ENCODE measurements at regions not wholly inside any gene's neighbourhood (a gene's known extent, or its start where the extent isn't known, plus 50 kb on each side); places are given as distances from the start of the nearest gene placed in this dataset.
A peak's percentile ranks its signal among the peaks of the same experiment; 100 is the strongest.
"Not testable (repeated sequence)": the region's sequence is repeated elsewhere in the genome, so short reads cannot be mapped to it uniquely, and the experiment has no call there.

GRCh38 chr6:144785056-144785455, 499.9 kb downstream of the UTRN start:
- H3K4me3 Mint-ChIP-seq = no peak overlapping the region
- no peak overlapping the region for H3K27ac Mint-ChIP-seq
- peaks cover 38% of the 10 kb centered on the region for H3K36me3 Mint-ChIP-seq
- H3K4me1 Mint-ChIP-seq = peaks cover 11% of the 10 kb centered on the region
- ATAC-seq = no peak
- no peaks in the 10 kb centered on the region for H3K9me3 Mint-ChIP-seq
- no peaks in the 10 kb centered on the region for H3K27me3 Mint-ChIP-seq

GRCh38 chr6:144786825-144787224, 501.7 kb downstream of the UTRN start:
- Mint-ChIP-seq H3K9me3 (no peaks in the 10 kb centered on the region), H3K4me1 (no peaks in the 10 kb centered on the region), H3K36me3 (peaks cover 40% of the 10 kb centered on the region), H3K4me3 (no peak overlapping the region), H3K27me3 (no peaks in the 10 kb centered on the region), H3K27ac (peak overlapping the region; percentile 36)
- ATAC-seq = no peak

- H3K36me3 Mint-ChIP-seq = peaks cover 80% of the 10 kb centered on the region
- no peaks in the 10 kb centered on the region for H3K27me3 Mint-ChIP-seq
- no peak for ATAC-seq
- H3K4me1 Mint-ChIP-seq = no peaks in the 10 kb centered on the region
- peaks cover 15% of the 10 kb centered on the region for H3K9me3 Mint-ChIP-seq
- no peak overlapping the region for H3K4me3 Mint-ChIP-seq
- no peak overlapping the region for H3K27ac Mint-ChIP-seq
These were observed 508.6 kb downstream of the UTRN start for GRCh38 chr6:144793744-144794143.

- not testable (repeated sequence) for H3K27ac Mint-ChIP-seq, ATAC-seq
- H3K36me3 Mint-ChIP-seq = peaks cover 91% of the 10 kb centered on the region
These were observed 509.9 kb downstream of the UTRN start for GRCh38 chr6:144795022-144795421.

GRCh38 chr6:144796070-144796469, 510.9 kb downstream of the UTRN start:
- ATAC-seq = no peak
- Mint-ChIP-seq H3K4me1 (no peaks in the 10 kb centered on the region), H3K27ac (no peak overlapping the region), H3K4me3 (no peak overlapping the region), H3K36me3 (peaks cover 82% of the 10 kb centered on the region), H3K9me3 (peaks cover 15% of the 10 kb centered on the region), H3K27me3 (no peaks in the 10 kb centered on the region)

More at GRCh38 chr6:144795022-144795421, 509.9 kb downstream of the UTRN start:
- H3K4me3 Mint-ChIP-seq, H3K27me3 Mint-ChIP-seq, H3K4me1 Mint-ChIP-seq: not testable (repeated sequence)
- H3K9me3 Mint-ChIP-seq = peaks cover 15% of the 10 kb centered on the region

GRCh38 chr6:144797881-144798589, 512.9 kb downstream of the UTRN start:
- Mint-ChIP-seq H3K4me1 (no peaks in the 10 kb centered on the region), H3K36me3 (peaks cover 70% of the 10 kb centered on the region), H3K27ac (no peak overlapping the region), H3K27me3 (no peaks in the 10 kb centered on the region), H3K9me3 (peaks cover 15% of the 10 kb centered on the region), H3K4me3 (no peak overlapping the region)
- ATAC-seq = no peak

GRCh38 chr6:144804246-144804790, 519.2 kb downstream of the UTRN start:
- H3K4me3 Mint-ChIP-seq = no peak overlapping the region
- H3K36me3 Mint-ChIP-seq = peaks cover 41% of the 10 kb centered on the region
- no peaks in the 10 kb centered on the region for H3K27me3 Mint-ChIP-seq
- H3K9me3 Mint-ChIP-seq = no peaks in the 10 kb centered on the region
- H3K4me1 Mint-ChIP-seq = no peaks in the 10 kb centered on the region
- no peak overlapping the region for H3K27ac Mint-ChIP-seq
- ATAC-seq = no peak

- no peaks in the 10 kb centered on the region for H3K27me3 Mint-ChIP-seq
- H3K9me3 Mint-ChIP-seq = no peaks in the 10 kb centered on the region
- peaks cover 41% of the 10 kb centered on the region for H3K36me3 Mint-ChIP-seq
- no peaks in the 10 kb centered on the region for H3K4me1 Mint-ChIP-seq
- no peak for ATAC-seq
- no peak overlapping the region for H3K4me3 Mint-ChIP-seq
- H3K27ac Mint-ChIP-seq = no peak overlapping the region
These were observed 519.9 kb downstream of the UTRN start for GRCh38 chr6:144805049-144805448.

GRCh38 chr6:144806222-144806621, 521.1 kb downstream of the UTRN start:
- Mint-ChIP-seq H3K27ac (no peak overlapping the region), H3K36me3 (peaks cover 47% of the 10 kb centered on the region), H3K4me1 (no peaks in the 10 kb centered on the region), H3K9me3 (no peaks in the 10 kb centered on the region), H3K4me3 (no peak overlapping the region), H3K27me3 (no peaks in the 10 kb centered on the region)
- ATAC-seq = no peak

- ATAC-seq = no peak
- Mint-ChIP-seq H3K4me3 (no peak overlapping the region), H3K9me3 (no peaks in the 10 kb centered on the region), H3K27me3 (no peaks in the 10 kb centered on the region), H3K4me1 (no peaks in the 10 kb centered on the region), H3K36me3 (peaks cover 56% of the 10 kb centered on the region), H3K27ac (no peak overlapping the region)
These were observed 524.0 kb downstream of the UTRN start for GRCh38 chr6:144809120-144809519.

- peaks cover 54% of the 10 kb centered on the region for H3K36me3 Mint-ChIP-seq
- no peaks in the 10 kb centered on the region for H3K27me3 Mint-ChIP-seq
- H3K4me1 Mint-ChIP-seq = no peaks in the 10 kb centered on the region
- ATAC-seq = no peak
- no peak overlapping the region for H3K4me3 Mint-ChIP-seq
- no peaks in the 10 kb centered on the region for H3K9me3 Mint-ChIP-seq
- H3K27ac Mint-ChIP-seq = no peak overlapping the region
These were observed 524.8 kb downstream of the UTRN start for GRCh38 chr6:144809969-144810368.

GRCh38 chr6:144811140-144811539, 526.0 kb downstream of the UTRN start:
- H3K4me1 Mint-ChIP-seq = no peaks in the 10 kb centered on the region

GRCh38 chr6:144816936-144817335, 531.8 kb downstream of the UTRN start:
- Mint-ChIP-seq H3K27me3 (no peaks in the 10 kb centered on the region), H3K36me3 (peaks cover 39% of the 10 kb centered on the region), H3K4me1 (no peaks in the 10 kb centered on the region), H3K4me3 (no peak overlapping the region), H3K9me3 (no peaks in the 10 kb centered on the region), H3K27ac (no peak overlapping the region)
- no peak for ATAC-seq

More at GRCh38 chr6:144811140-144811539, 526.0 kb downstream of the UTRN start:
- Mint-ChIP-seq H3K9me3 (no peaks in the 10 kb centered on the region), H3K36me3 (peaks cover 56% of the 10 kb centered on the region), H3K27ac (no peak overlapping the region), H3K27me3 (no peaks in the 10 kb centered on the region), H3K4me3 (no peak overlapping the region)
- no peak for ATAC-seq

GRCh38 chr6:144820270-144820669, 535.1 kb downstream of the UTRN start:
- no peaks in the 10 kb centered on the region for H3K4me1 Mint-ChIP-seq
- H3K9me3 Mint-ChIP-seq = no peaks in the 10 kb centered on the region
- no peaks in the 10 kb centered on the region for H3K27me3 Mint-ChIP-seq
- no peak overlapping the region for H3K27ac Mint-ChIP-seq
- H3K4me3 Mint-ChIP-seq = no peak overlapping the region
- peaks cover 23% of the 10 kb centered on the region for H3K36me3 Mint-ChIP-seq
- ATAC-seq = no peak

GRCh38 chr6:144823131-144823530, 538.0 kb downstream of the UTRN start:
- no peak overlapping the region for H3K27ac Mint-ChIP-seq

GRCh38 chr6:144824018-144824417, 538.9 kb downstream of the UTRN start:
- Mint-ChIP-seq H3K9me3 (no peaks in the 10 kb centered on the region), H3K36me3 (peaks cover 36% of the 10 kb centered on the region), H3K4me3 (no peak overlapping the region), H3K27me3 (no peaks in the 10 kb centered on the region), H3K4me1 (no peaks in the 10 kb centered on the region), H3K27ac (no peak overlapping the region)
- no peak for ATAC-seq

More at GRCh38 chr6:144823131-144823530, 538.0 kb downstream of the UTRN start:
- Mint-ChIP-seq H3K27me3 (no peaks in the 10 kb centered on the region), H3K9me3 (no peaks in the 10 kb centered on the region), H3K4me3 (no peak overlapping the region), H3K4me1 (no peaks in the 10 kb centered on the region), H3K36me3 (peaks cover 31% of the 10 kb centered on the region)
- no peak for ATAC-seq

Measured in stimulated activated memory B cell treated with anti-CD40 and anti-IgM and Interleukin-4, amounts not matched to agents 10 μg/mL and 1 μg/mL and 100 μg/mL, for 72 hours (primary cell).